Uterus (tissue), 3 donors: ENCODE measurements at regions not wholly inside any gene's neighbourhood (a gene's known extent, or its start where the extent isn't known, plus 50 kb on each side); places are given as distances from the start of the nearest gene placed in this dataset.

Source experiments
- DNase-seq, 2 donors: peaks; one replicate each; pipeline ENCODE4 v3.0.0-alpha.2; 2019 to 2020
- H3K27ac ChIP-seq, 2 donors: fragments of 200-600 bp; sonication (generic); 1 replicate in 1 of 2; 2 replicates in 1 of 2; pipeline ENCODE4 v1.5.1; 2016 to 2018
- H3K27me3 ChIP-seq, 2 donors: fragments of 200-600 bp; sonication (generic); one replicate each; pipeline ENCODE4 v1.5.1; 2018 to 2019; ENCODE audit warnings: control low read depth in 1 of 2
- H3K36me3 ChIP-seq, 2 donors: fragments of 200-600 bp; sonication (generic); one replicate each; pipeline ENCODE4 v1.5.1; 2019; ENCODE audit warnings: control low read depth in 1 of 2
- H3K4me1 ChIP-seq, 2 donors: fragments of 200-600 bp; sonication (generic); one replicate each; pipeline ENCODE4 v1.5.1; 2018 to 2019; ENCODE audit warnings: control low read depth in 1 of 2
- H3K4me3 ChIP-seq, 2 donors: fragments of 200-600 bp; sonication (generic); 1 replicate in 1 of 2; 2 replicates in 1 of 2; pipeline ENCODE4 v1.5.1; 2018 to 2019; ENCODE audit warnings: mild to moderate bottlenecking in 1 of 2
- H3K9me3 ChIP-seq, 2 donors: fragments of 200-600 bp; sonication (generic); one replicate each; pipeline ENCODE4 v1.5.1; 2019; ENCODE audit warnings: control low read depth in 1 of 2
- POLR2A ChIP-seq, 2 donors: fragments of 450-650 bp; IDR thresholded peaks; one replicate each; pipeline ENCODE4 v1.6.1; 2016; ENCODE audit warnings: antibody characterized with exemption in 2 of 2, mild to moderate bottlenecking in 1 of 2, moderate library complexity in 1 of 2
- intact Hi-C: fragments of 100-400 bp; cut with DNase I; formaldehyde crosslinking; loops from one replicate; pipeline ENCODE4 v1.15.1; 2023; ENCODE audit warnings: low total_unique reads
- TF ChIP-seq, protein P1 (sequence below), 4 experiments: fragments of 200-600 bp in 2 of 4; fragments of 450-650 bp in 2 of 4; sonication (generic) in 2 of 4; IDR thresholded peaks; one replicate each; pipeline ENCODE4 v1.5.1; 2016 to 2019; ENCODE audit warnings: antibody characterized with exemption in 4 of 4, mild to moderate bottlenecking in 2 of 4, moderate library complexity in 1 of 4
- donor health status: DM: yes; HTN: yes; CAD: no.

DNA sequence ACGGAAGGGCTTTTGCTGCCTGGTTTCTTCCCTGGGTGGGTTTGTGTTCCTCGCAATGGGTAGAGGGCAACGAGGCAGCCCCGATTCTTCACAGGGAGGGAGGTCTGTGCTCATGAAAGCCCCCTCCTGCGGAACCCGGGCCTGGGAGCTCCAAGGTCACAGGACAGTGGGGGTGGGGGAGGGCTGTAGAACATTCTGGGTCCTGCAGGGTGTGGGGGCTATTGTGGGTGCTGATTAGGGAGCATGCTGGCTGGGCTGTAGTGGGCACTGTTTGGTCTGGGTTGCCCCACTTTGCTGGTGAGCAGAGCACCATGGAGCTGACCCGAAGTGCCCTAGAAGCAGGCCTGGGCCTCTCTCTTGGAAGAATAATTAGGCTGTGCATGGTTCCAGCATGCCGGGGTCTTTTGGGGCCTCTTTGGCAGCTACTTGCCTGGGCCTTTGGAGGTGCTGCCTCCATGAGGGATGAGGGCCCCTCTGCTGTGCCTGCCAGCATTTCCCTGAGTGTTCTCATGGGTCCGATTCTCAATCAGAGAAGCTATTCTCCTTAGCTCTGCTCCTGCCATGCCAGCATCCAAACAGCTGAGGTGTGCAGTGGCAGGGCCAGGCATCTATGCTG, 232.2 kb upstream of the HS6ST1 start:
- Histone ChIP-seq H3K4me1 (no peaks in the 10 kb centered on the region), H3K4me3 (no peak overlapping the region), H3K9me3 (no peaks in the 10 kb centered on the region), H3K27ac (no peak overlapping the region), H3K36me3 (no peaks in the 10 kb centered on the region), H3K27me3 (no peaks in the 10 kb centered on the region)
- intact Hi-C loops: no loop called here
- TF ChIP-seq, protein P1, sequence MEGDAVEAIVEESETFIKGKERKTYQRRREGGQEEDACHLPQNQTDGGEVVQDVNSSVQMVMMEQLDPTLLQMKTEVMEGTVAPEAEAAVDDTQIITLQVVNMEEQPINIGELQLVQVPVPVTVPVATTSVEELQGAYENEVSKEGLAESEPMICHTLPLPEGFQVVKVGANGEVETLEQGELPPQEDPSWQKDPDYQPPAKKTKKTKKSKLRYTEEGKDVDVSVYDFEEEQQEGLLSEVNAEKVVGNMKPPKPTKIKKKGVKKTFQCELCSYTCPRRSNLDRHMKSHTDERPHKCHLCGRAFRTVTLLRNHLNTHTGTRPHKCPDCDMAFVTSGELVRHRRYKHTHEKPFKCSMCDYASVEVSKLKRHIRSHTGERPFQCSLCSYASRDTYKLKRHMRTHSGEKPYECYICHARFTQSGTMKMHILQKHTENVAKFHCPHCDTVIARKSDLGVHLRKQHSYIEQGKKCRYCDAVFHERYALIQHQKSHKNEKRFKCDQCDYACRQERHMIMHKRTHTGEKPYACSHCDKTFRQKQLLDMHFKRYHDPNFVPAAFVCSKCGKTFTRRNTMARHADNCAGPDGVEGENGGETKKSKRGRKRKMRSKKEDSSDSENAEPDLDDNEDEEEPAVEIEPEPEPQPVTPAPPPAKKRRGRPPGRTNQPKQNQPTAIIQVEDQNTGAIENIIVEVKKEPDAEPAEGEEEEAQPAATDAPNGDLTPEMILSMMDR (IDR thresholded peaks at IDR 0.05): no peak
- TF ChIP-seq POLR2A (IDR thresholded peaks at IDR 0.05): no peak
- DNase-seq: no peak

GRCh38 chr2:128551435-128551834, 232.8 kb upstream of the HS6ST1 start:
- intact Hi-C loops: no loop called here
- Histone ChIP-seq H3K4me3 (no peak overlapping the region), H3K9me3 (no peaks in the 10 kb centered on the region), H3K4me1 (no peaks in the 10 kb centered on the region), H3K36me3 (no peaks in the 10 kb centered on the region), H3K27ac (no peak overlapping the region), H3K27me3 (no peaks in the 10 kb centered on the region)
- no peak for TF ChIP-seq POLR2A (IDR thresholded peaks at IDR 0.05)
- TF ChIP-seq, protein P1 (IDR thresholded peaks at IDR 0.05): no peak
- no peak for DNase-seq

DNA sequence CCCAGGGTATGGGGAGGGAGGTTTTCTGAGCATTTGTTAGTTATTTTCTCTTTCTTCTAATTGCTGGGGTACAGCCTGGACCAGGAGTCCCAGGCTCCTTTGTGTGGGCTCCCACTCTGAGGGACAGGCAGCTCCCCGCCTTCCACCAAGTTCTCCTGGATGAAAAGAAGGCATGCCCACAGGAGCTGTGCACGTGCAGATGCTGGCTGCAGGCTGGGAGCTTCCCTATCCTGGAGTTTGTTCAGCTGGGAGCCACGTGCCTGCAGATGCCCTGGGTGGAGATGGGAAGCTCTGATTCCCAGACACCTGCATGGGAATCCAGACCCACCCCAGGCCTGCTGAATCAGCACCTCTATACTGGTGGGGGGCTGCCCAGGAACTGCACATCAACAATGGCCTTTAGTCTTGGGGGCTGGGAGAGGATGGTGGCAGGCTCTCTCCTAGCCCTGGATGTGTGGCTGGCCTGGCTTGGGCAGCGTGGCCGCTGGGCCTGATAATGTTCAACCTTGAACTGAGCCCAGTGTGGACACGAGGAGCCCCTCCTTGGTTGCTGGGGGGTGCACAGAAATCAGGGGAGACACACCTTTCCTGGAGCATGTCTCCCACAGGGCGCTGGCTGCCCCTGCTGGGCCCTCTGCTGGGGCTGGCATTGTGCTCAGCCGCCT, 233.6 kb upstream of the HS6ST1 start:
- intact Hi-C loops: no loop called here
- no peak for TF ChIP-seq POLR2A (IDR thresholded peaks at IDR 0.05)
- TF ChIP-seq, protein P1 (IDR thresholded peaks at IDR 0.05): no peak
- H3K27ac ChIP-seq: no peak overlapping the region
- H3K4me3 ChIP-seq: no peak overlapping the region
- no peaks in the 10 kb centered on the region for H3K9me3 ChIP-seq
- no peaks in the 10 kb centered on the region for H3K4me1 ChIP-seq
- no peaks in the 10 kb centered on the region for H3K36me3 ChIP-seq
- no peaks in the 10 kb centered on the region for H3K27me3 ChIP-seq
- no peak for DNase-seq

- Histone ChIP-seq H3K4me3 (no peak overlapping the region), H3K27me3 (no peaks in the 10 kb centered on the region), H3K9me3 (no peaks in the 10 kb centered on the region), H3K27ac (no peak overlapping the region), H3K36me3 (no peaks in the 10 kb centered on the region), H3K4me1 (no peaks in the 10 kb centered on the region)
- TF ChIP-seq, protein P1 (IDR thresholded peaks at IDR 0.05): no peak
- no peak for TF ChIP-seq POLR2A (IDR thresholded peaks at IDR 0.05)
- intact Hi-C loops: no loop called here
- DNase-seq: no peak
Observed at GRCh38 chr2:128552806-128553551, 234.3 kb upstream of the HS6ST1 start.

- no peaks in the 10 kb centered on the region for H3K36me3 ChIP-seq
- no peak overlapping the region for H3K4me3 ChIP-seq
- H3K27me3 ChIP-seq: no peaks in the 10 kb centered on the region
- H3K9me3 ChIP-seq: no peaks in the 10 kb centered on the region
- intact Hi-C loops: no loop called here
- H3K4me1 ChIP-seq: no peaks in the 10 kb centered on the region
- no peak overlapping the region for H3K27ac ChIP-seq
- DNase-seq: no peak
- TF ChIP-seq, protein P1 (IDR thresholded peaks at IDR 0.05): no peak
- no peak for TF ChIP-seq POLR2A (IDR thresholded peaks at IDR 0.05)
Observed at GRCh38 chr2:128554151-128554769, 235.6 kb upstream of the HS6ST1 start.
